GM21367 (cell line): ENCODE measurements at regions not wholly inside any gene's neighbourhood (a gene's known extent, or its start where the extent isn't known, plus 50 kb on each side); places are given as distances from the start of the nearest gene placed in this dataset.

Source experiments
- ATAC-seq: cut with Tn5 transposase; IDR thresholded peaks from one replicate; pipeline ENCODE4 v1.9.1; 2021; ENCODE audit not compliant: unreplicated experiment

GRCh38 chr9:89790542-89791109, 185.8 kb downstream of the GADD45G start:
- no peak for ATAC-seq

GRCh38 chr9:89791754-89792153, 186.9 kb downstream of the GADD45G start:
- ATAC-seq, result no peak

- ATAC-seq, result no peak
These were observed 187.6 kb downstream of the GADD45G start for GRCh38 chr9:89792189-89793123.

- no peak for ATAC-seq
These were observed 188.3 kb downstream of the GADD45G start for GRCh38 chr9:89793124-89793495.

GRCh38 chr9:89793551-89793950, 188.7 kb downstream of the GADD45G start:
- no peak for ATAC-seq

GRCh38 chr9:89794918-89795317, 190.1 kb downstream of the GADD45G start:
- ATAC-seq, result no peak

- no peak for ATAC-seq
These were observed 190.9 kb downstream of the GADD45G start for GRCh38 chr9:89795538-89796195.

GRCh38 chr9:89796606-89797005, 191.8 kb downstream of the GADD45G start:
- no peak for ATAC-seq

- no peak for ATAC-seq
These were observed 192.4 kb downstream of the GADD45G start for GRCh38 chr9:89797255-89797654.

- ATAC-seq, result no peak
These were observed 193.2 kb downstream of the GADD45G start for GRCh38 chr9:89797937-89798455.

GRCh38 chr9:89798547-89799120, 193.8 kb downstream of the GADD45G start:
- ATAC-seq, result no peak

GRCh38 chr9:89799221-89799620, 194.4 kb downstream of the GADD45G start:
- ATAC-seq, result no peak

- ATAC-seq, result no peak
These were observed 195.0 kb downstream of the GADD45G start for GRCh38 chr9:89799766-89800165.

- no peak for ATAC-seq
These were observed 196.5 kb downstream of the GADD45G start for GRCh38 chr9:89801341-89801740.

- ATAC-seq, result no peak
These were observed 197.2 kb downstream of the GADD45G start for GRCh38 chr9:89801742-89802670.

- no peak for ATAC-seq
These were observed 198.1 kb downstream of the GADD45G start for GRCh38 chr9:89802781-89803355.

GRCh38 chr9:89803403-89803802, 198.6 kb downstream of the GADD45G start:
- no peak for ATAC-seq

- no peak for ATAC-seq
These were observed 200.1 kb downstream of the GADD45G start for GRCh38 chr9:89804766-89805531.
